OCI-LY1 (cell line): ENCODE measurements at regions not wholly inside any gene's neighbourhood (a gene's known extent, or its start where the extent isn't known, plus 50 kb on each side); places are given as distances from the start of the nearest gene placed in this dataset.

Source experiments
- H2AFZ ChIP-seq: fragments of 200-600 bp; sonication (generic), shearing (Covaris generic); 2 replicates; pipeline ENCODE4 v1.6.0; 2014; ENCODE audit warnings: antibody characterized with exemption, mild to moderate bottlenecking, low read length
- H3F3A ChIP-seq: fragments of 200-600 bp; sonication (generic), shearing (Covaris generic); 2 replicates; pipeline ENCODE4 v1.6.0; 2014; ENCODE audit warnings: mild to moderate bottlenecking, antibody characterized with exemption, low read length, moderate library complexity; ENCODE audit not compliant: insufficient read depth
- H3K27ac ChIP-seq: fragments of 200-600 bp; sonication (generic); 2 replicates; pipeline ENCODE4 v1.5.1; 2014; ENCODE audit warnings: low read length, mixed run types, mild to moderate bottlenecking, low read depth; ENCODE audit not compliant: poor library complexity, severe bottlenecking
- H3K27me3 ChIP-seq: fragments of 200-600 bp; sonication (generic); 2 replicates; pipeline ENCODE4 v1.6.0; 2014; ENCODE audit warnings: antibody characterized with exemption, mild to moderate bottlenecking, low read length, moderate library complexity; ENCODE audit not compliant: insufficient read depth
- H3K36me3 ChIP-seq: fragments of 200-600 bp; sonication (generic); 2 replicates; pipeline ENCODE4 v1.6.1; 2014; ENCODE audit warnings: mild to moderate bottlenecking, antibody characterized with exemption, low read length, moderate library complexity, mixed read lengths; ENCODE audit not compliant: insufficient read depth
- H3K4me1 ChIP-seq: fragments of 200-600 bp; sonication (generic); 2 replicates; pipeline ENCODE4 v1.5.1; 2014; ENCODE audit warnings: mild to moderate bottlenecking, low read length, moderate library complexity; ENCODE audit not compliant: insufficient read depth, severe bottlenecking
- H3K4me2 ChIP-seq: fragments of 200-600 bp; sonication (generic), shearing (Covaris generic); 2 replicates; pipeline ENCODE4 v1.6.1; 2014; ENCODE audit warnings: low read length
- H3K4me3 ChIP-seq: fragments of 200-600 bp; sonication (generic); 2 replicates; pipeline ENCODE4 v1.5.1; 2014; ENCODE audit warnings: low read length, low read depth, mild to moderate bottlenecking, mixed read lengths; ENCODE audit not compliant: poor library complexity, severe bottlenecking
- H3K79me2 ChIP-seq: fragments of 200-600 bp; shearing (Covaris generic); 2 replicates; pipeline ENCODE4 v1.6.1; 2016; ENCODE audit warnings: mixed run types, low read length, mixed read lengths; ENCODE audit not compliant: insufficient read depth
- H3K9ac ChIP-seq: fragments of 200-600 bp; sonication (generic), shearing (Covaris generic); 2 replicates; pipeline ENCODE4 v1.6.1; 2014; ENCODE audit warnings: mild to moderate bottlenecking, low read length, mixed read lengths
- H3K9me2 ChIP-seq: fragments of 200-600 bp; sonication (generic), shearing (Covaris generic); 2 replicates; pipeline ENCODE4 v1.6.1; 2014; ENCODE audit warnings: low read depth, mild to moderate bottlenecking, low read length, mixed read lengths
- H3K9me3 ChIP-seq: fragments of 200-600 bp; shearing (Covaris generic); 2 replicates; pipeline ENCODE4 v1.6.1; 2014; ENCODE audit warnings: low read length, mixed read lengths
- H4K20me1 ChIP-seq: fragments of 200-600 bp; sonication (generic), shearing (Covaris generic); 2 replicates; pipeline ENCODE4 v1.6.0; 2016; ENCODE audit warnings: mild to moderate bottlenecking, low read length; ENCODE audit not compliant: insufficient read depth
- CTCF ChIP-seq: fragments of 200-600 bp; sonication (generic), shearing (Covaris generic); IDR thresholded peaks from 2 replicates; pipeline ENCODE4 v1.5.1; 2017; ENCODE audit warnings: mild to moderate bottlenecking, antibody characterized with exemption, low read length, moderate library complexity, mixed read lengths
- EZH2 ChIP-seq: fragments of 200-600 bp; sonication (generic), shearing (Covaris generic); IDR thresholded peaks from 2 replicates; pipeline ENCODE4 v1.8.0; 2017; ENCODE audit warnings: borderline replicate concordance, mixed run types, mild to moderate bottlenecking, antibody characterized with exemption, low read length, moderate library complexity, mixed read lengths

GRCh38 chr3:177878192-177878591, 658.0 kb upstream of the KCNMB2 start:
- no peaks in the 10 kb centered on the region for H4K20me1 ChIP-seq
- no peak overlapping the region for H2AFZ ChIP-seq
- TF ChIP-seq EZH2 (no peak), CTCF (no peak)
- H3K9me3 ChIP-seq: no peaks in the 10 kb centered on the region
- H3F3A ChIP-seq: no peaks in the 10 kb centered on the region
- no peaks in the 10 kb centered on the region for H3K36me3 ChIP-seq
- H3K9ac ChIP-seq: no peak overlapping the region
- no peaks in the 10 kb centered on the region for H3K27me3 ChIP-seq
- H3K27ac ChIP-seq: no peak overlapping the region
- no peak overlapping the region for H3K4me3 ChIP-seq
- H3K4me1 ChIP-seq: no peaks in the 10 kb centered on the region
- H3K4me2 ChIP-seq: no peak overlapping the region
- H3K79me2 ChIP-seq: no peaks in the 10 kb centered on the region
- no peaks in the 10 kb centered on the region for H3K9me2 ChIP-seq

GRCh38 chr3:177878957-177879356, 657.3 kb upstream of the KCNMB2 start:
- no peaks in the 10 kb centered on the region for H3K4me1 ChIP-seq
- no peaks in the 10 kb centered on the region for H3K9me3 ChIP-seq
- H2AFZ ChIP-seq: no peak overlapping the region
- no peak overlapping the region for H3K9ac ChIP-seq
- no peaks in the 10 kb centered on the region for H3K36me3 ChIP-seq
- no peaks in the 10 kb centered on the region for H4K20me1 ChIP-seq
- TF ChIP-seq EZH2 (no peak), CTCF (no peak)
- no peaks in the 10 kb centered on the region for H3K27me3 ChIP-seq
- no peak overlapping the region for H3K4me3 ChIP-seq
- H3K9me2 ChIP-seq: no peaks in the 10 kb centered on the region
- H3K79me2 ChIP-seq: no peaks in the 10 kb centered on the region
- no peaks in the 10 kb centered on the region for H3F3A ChIP-seq
- no peak overlapping the region for H3K27ac ChIP-seq
- no peak overlapping the region for H3K4me2 ChIP-seq

GRCh38 chr3:177881351-177881750, 654.9 kb upstream of the KCNMB2 start:
- Histone ChIP-seq H3K9ac (no peak overlapping the region), H3K4me3 (no peak overlapping the region), H3K27me3 (no peaks in the 10 kb centered on the region), H3K9me2 (no peaks in the 10 kb centered on the region), H3K9me3 (no peaks in the 10 kb centered on the region), H3F3A (no peaks in the 10 kb centered on the region), H3K79me2 (no peaks in the 10 kb centered on the region), H3K36me3 (no peaks in the 10 kb centered on the region), H3K4me2 (no peak overlapping the region), H4K20me1 (no peaks in the 10 kb centered on the region), H3K27ac (no peak overlapping the region), H2AFZ (no peak overlapping the region), H3K4me1 (no peaks in the 10 kb centered on the region)
- no peak for TF ChIP-seq CTCF
- no peak for TF ChIP-seq EZH2
